ENCODE measurements at regions not wholly inside any gene's neighbourhood (a gene's known extent, or its start where the extent isn't known, plus 50 kb on each side); places are given as distances from the start of the nearest gene placed in this dataset.
"Not testable (repeated sequence)": the region's sequence is repeated elsewhere in the genome, so short reads cannot be mapped to it uniquely, and the experiment has no call there.

DNA sequence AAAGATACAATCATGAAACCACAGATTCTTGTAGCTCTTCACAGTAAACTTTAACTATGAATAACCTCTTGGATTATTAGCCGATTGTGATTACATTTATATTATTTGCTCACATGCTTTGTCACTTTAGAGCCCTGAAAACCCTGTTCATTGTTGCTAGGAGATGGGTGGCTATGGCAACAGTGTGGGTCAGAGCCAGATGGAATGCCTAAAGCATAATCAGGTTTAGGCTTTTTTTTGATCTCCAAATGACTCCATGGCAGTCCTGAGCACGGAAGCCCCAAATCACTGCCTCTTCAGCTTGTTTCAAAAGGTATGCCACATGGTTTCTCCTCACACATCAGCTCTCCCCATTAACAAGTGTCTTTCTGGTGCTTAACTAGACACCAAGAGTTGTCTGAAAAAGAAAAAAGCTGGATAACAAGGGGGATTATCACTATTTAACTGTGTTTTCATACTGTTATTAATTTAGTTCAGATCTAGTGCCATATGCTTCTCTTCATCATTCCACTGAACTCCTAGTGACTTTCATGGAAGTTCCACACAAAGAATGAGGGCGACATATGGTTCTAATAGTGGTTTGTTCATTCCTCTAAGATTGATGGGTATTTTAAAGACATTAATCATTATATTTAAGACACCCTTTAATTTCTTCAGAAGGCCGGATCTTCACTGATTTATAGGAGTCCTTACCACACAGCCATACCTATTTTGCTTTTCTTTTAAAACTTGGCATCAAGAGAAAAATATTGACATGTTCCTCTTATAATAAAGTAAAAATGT lies 88.8 kb upstream of the PAM start:
- DNase-seq = no peak

- no peak for DNase-seq
These were observed 86.7 kb upstream of the PAM start for GRCh38 chr5:102668220-102668932.

DNA sequence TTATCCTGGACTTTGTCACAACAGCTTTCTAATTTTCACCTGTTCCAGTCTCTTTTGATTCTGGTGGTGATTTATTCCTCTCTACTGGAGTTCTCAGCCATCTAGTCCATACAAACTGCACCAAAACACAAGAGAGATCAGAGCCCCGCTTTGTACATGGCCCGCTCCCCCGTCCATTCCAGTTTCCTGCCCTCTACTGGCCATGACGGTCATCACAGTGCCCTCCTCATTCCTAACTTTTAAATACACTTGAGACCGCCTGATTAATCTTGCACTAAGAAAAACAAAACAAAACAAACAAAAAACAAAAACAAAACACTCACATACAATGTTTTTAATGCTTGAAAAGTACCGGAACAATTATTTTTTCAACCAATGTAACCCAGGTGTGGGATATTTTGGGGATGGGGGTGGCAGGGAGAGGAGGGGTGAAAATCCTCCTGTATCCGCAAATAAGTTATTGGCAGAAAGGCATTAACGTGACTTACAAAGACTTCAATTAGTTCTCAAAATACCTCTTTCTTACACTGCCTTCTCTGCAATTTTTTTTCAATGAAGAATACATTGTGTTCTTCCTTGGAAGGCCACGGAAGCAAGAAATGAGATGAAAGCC lies 84.8 kb upstream of the PAM start:
- DNase-seq = no peak

DNA sequence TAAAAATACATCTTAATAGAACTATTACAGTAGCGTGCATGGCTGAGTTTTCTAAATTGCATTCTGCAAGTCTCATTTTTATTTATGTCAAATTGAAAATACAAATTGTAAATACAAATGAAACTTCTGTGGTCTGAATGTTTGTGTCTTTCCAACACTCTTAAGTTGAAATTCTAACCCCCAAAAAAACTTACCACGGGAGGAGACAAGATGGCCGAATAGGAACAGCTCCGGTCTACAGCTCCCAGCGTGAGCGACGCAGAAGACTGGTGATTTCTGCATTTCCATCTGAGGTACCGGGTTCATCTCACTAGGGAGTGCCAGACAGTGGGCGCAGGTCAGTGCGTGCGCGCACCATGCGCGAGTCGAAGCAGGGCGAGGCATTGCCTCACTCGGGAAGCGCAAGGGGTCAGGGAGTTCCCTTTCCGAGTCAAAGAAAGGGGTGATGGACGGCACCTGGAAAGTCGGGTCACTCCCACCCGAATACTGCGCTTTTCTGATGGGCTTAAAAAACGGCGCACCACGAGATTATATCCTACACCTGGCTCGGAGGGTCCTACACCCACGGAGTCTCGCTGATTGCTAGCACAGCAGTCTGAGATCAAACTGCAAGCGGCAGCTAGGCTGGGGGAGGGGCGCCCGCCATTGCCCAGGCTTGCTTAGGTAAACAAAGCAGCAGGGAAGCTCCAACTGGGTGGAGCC lies 83.9 kb upstream of the PAM start:
- not testable (repeated sequence) for DNase-seq

- no peak for DNase-seq
These were observed 76.6 kb upstream of the PAM start for GRCh38 chr5:102678267-102679058.

DNA sequence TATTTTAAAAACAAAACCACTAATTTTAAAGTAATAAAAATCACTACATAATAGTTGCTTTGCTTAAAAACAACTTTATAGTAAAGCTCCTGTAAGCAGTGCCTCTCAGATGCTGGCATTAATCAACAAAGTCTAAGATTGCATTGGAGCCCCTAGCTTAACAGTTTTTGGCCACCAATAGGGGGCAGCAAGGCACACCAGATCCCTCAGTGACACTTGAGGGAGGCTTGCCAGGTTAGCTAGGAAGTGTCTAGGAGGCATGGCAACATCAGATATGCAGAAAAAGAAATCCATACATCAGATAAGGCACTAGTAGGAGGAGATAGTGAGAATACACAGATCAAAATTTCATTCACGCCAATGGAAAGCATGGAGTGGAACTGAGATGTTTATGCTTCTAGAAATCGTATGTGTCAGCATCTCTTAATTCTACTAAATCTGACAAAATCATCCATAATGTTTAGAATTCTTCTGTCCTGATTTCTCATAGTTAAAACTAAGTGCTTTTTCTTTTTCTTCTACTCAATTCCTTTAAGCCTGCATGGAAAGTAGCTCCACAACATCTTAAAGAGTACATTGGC lies 73.6 kb upstream of the PAM start:
- peak; percentile 77 for DNase-seq

GRCh38 chr5:102682101-102682647 lies 72.9 kb upstream of the PAM start:
- no peak for DNase-seq

DNA sequence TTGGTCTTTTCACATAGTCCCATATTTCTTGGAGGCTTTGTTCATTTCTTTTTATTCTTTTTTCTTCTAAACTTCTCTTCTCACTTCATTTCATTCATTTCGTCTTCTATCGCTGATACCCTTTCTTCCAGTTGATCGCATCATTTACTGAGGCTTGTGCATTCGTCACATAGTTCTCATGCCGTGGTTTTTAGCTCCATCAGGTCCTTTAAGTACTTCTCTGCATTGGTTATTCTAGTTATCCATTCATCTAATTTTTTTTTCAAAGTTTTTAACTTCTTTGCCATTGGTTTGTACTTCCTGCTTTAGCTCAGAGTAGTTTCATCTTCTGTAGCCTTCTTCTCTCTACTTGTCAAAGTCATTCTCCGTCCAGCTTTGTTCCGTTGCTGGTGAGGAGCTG lies 67.0 kb upstream of the PAM start:
- DNase-seq = not testable (repeated sequence)

- not testable (repeated sequence) for DNase-seq
These were observed 66.3 kb upstream of the PAM start for GRCh38 chr5:102688581-102689342.

DNA sequence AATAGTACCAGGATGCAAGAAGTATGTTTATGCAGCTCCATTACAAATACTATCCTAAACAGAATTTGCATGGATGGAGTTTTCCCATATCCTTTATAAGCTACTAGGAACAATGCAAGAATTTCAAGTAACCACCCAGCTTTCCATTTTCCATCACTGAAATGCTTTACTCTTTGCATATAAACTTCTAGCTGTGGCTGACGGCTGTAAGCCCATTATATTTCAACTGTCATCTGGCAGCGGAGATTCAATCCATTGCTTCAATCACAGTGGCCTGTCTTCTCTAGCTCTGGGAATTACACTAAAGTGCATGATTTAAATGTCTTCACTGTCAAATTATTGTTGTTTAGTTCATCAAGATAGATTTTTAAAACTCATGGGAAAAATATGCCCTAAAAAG lies 64.2 kb upstream of the PAM start:
- DNase-seq = no peak

DNA sequence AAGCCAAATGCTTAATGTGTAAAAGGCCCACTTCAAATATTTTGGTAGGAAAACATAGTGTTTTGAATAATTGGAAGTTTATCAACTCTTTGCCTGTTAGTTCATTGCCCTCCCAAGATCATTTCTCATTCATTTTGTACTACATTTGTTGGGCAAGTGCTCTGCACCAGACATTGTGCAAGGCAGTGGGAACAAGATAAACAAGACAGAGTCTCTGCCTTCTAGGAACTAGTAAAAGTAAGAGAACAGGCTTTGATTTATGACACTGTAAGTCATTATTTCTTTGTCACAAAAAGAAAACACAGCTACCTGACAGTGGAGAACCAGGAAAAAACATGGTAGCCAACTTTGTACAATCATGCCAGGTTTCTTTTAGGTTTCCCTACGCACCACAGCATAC lies 63.7 kb upstream of the PAM start:
- no peak for DNase-seq

DNA sequence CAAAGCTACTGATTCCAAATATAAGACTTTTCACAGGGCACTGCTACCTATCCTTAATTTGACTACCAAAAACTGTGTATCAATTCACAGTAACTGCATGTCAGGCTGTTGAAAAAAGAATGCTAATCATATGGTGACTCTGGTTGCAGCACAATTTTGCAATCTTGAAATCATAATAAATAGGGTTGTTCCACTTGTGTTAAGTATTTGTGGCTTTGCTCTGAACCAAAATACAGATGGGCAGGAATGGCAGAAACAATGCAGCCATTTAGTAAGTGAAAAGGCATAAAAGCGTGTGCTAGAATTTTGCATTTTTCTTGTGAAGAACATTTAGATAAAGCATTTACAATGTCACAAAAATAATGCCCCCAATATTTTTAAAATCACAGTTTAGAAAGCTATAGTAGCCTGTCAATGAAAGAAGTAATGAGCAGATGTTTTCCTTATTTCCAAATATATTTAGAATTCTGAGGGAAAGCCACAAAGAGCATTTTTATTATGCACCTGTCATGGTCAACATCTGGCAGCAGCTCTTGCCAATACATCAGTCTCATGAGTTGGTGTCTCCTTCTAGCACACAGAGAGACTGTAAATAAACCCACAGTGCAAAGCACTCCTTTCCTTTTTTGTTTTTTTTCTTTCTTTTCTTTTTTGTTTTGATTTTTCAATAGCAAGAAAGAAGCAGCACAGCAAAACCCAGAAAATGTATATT lies 54.8 kb upstream of the PAM start:
- DNase-seq = no peak

- DNase-seq = no peak
These were observed 54.2 kb upstream of the PAM start for GRCh38 chr5:102700916-102701315.

GRCh38 chr5:102701748-102702147 lies 53.4 kb upstream of the PAM start:
- no peak for DNase-seq

All from activated CD4-positive, alpha-beta T cell treated with anti-CD3 and anti-CD28 coated beads, Interleukin-2, Interleukin-6, amounts not matched to agents 100 ng/mL and 50 ng/mL, durations not matched to agents 16 hours and 8 hours (primary cell).